ENCODE measurements at regions not wholly inside any gene's neighbourhood (a gene's known extent, or its start where the extent isn't known, plus 50 kb on each side); places are given as distances from the start of the nearest gene placed in this dataset.

DNA sequence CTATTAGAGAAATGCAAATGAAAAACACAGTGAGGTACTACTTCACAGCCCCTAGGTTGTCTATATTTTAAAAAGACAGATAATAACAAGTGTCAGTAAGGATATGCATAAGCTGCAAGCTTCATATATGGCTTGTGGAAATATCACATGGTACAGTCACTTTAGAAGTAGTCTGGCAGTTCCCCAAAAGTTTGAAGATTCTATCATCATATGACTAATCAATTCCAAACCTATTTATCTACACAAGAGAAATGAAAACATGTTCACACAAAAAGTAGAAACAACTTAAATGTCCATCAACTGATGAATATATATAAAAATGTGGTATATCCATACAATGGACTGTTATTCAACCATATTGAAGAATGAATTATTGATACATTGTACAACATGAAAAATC lies 185.8 kb upstream of the STK26 start:
- Histone ChIP-seq H3K9me3 (no peaks in the 10 kb centered on the region), H3K27ac (no peak overlapping the region), H3K27me3 (peaks cover 0 to 15% (median 0%) of the 10 kb centered on the region in 3 donors), H3K36me3 (no peaks in the 10 kb centered on the region), H3K4me1 (peaks cover 0 to 7% (median 6%) of the 10 kb centered on the region in 4 donors), H3K4me3 (no peak overlapping the region)
- no peak for DNase-seq
- intact Hi-C loops (cut with DNase I; ENCODE audit: low total_unique reads): no loop called here
- TF ChIP-seq, protein P1, sequence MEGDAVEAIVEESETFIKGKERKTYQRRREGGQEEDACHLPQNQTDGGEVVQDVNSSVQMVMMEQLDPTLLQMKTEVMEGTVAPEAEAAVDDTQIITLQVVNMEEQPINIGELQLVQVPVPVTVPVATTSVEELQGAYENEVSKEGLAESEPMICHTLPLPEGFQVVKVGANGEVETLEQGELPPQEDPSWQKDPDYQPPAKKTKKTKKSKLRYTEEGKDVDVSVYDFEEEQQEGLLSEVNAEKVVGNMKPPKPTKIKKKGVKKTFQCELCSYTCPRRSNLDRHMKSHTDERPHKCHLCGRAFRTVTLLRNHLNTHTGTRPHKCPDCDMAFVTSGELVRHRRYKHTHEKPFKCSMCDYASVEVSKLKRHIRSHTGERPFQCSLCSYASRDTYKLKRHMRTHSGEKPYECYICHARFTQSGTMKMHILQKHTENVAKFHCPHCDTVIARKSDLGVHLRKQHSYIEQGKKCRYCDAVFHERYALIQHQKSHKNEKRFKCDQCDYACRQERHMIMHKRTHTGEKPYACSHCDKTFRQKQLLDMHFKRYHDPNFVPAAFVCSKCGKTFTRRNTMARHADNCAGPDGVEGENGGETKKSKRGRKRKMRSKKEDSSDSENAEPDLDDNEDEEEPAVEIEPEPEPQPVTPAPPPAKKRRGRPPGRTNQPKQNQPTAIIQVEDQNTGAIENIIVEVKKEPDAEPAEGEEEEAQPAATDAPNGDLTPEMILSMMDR (IDR thresholded peaks at IDR 0.05): no peak

DNA sequence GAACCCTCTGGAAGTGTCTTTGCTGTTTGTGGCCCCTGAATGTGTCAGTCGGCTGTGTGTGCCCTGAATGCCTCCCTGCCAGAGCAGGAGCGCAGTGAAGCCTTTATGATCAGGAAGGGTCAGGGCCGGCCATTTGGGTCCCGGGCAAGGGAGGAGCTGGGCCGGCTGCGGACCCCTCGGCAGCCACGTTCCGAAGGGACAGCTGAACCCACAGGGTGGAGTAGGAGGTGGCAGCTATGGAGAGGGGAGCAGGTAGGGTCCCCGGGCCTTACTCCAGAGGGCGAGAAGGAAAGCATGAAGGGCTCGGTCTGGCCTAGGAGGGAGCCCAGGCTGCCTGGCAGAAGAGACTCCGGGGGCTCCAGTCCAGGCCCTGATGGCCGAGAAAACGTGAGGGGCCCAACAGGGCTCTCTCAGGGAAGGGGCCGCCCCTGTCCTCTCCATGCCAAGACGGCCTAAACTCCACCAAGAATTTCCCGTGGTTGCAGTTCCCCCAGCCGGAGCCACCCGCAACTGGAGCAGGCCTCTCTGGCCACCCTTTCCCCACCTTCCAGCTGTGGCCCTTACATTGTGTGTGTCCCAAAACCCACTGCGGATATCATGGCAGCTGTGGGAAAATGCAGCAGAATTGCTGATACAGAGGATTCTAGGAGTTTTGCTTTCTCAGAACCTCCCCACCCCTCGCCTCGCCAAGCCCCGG lies 182.2 kb upstream of the STK26 start:
- no peaks in the 10 kb centered on the region for H3K9me3 ChIP-seq
- TF ChIP-seq EP300 (IDR thresholded peaks at IDR 0.05): no peak
- no peak overlapping the region for H3K4me3 ChIP-seq
- peaks cover 0 to 7% (median 6%) of the 10 kb centered on the region in 4 donors for H3K4me1 ChIP-seq
- no peak for DNase-seq
- H3K27me3 ChIP-seq: peaks cover 0 to 11% (median 0%) of the 10 kb centered on the region in 3 donors
- H3K36me3 ChIP-seq: no peaks in the 10 kb centered on the region
- no peak overlapping the region for H3K27ac ChIP-seq
- WGBS, 5 donors: 47 to 64% (median 54%) methylated on average over 16 to 23 of the region's 24 CpGs
- intact Hi-C loops (cut with DNase I; ENCODE audit: low total_unique reads): no loop called here

DNA sequence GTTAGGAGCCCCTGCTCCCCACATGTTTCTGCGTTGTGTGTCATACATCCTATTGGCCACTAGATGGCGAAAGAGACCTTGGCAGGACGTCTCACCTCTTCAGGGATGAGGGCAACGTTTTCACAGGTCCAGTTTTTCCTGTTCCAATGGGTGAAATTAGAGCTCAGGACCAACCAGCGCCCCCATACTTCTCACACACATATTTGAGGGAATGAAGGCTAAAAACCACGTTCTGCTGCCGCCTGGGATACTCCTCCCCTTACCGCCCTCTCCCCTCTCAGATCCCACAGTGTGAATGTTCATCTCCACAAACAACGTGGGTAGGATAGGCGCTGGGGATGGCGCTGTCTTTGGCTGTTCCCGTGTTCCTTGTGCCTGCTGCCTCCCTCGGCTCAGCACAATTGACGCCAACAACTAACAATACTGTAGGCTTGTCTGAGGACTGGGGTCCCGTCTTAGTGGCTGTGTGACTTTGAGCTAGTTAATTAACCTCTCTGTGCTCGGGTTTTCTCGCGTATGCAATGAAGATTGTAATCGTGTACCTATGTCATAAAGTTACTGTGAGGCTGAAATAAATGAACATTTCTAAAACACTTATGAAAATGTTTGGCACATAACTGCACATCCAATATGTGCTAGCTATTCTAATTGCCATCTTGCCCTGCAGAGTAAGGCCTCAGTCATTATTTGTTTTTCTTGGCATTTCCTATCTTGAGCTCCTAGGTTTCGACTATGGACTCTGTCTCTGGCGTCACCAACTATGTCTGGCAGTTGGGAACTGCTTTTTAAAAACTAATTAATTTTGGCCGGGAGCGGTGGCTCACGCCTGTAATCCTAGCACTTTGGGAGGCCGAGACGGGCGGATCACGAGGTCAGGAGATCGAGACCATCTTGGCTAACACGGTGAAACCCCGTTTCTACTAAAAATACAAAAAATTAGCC lies 181.3 kb upstream of the STK26 start:
- Histone ChIP-seq H3K36me3 (no peaks in the 10 kb centered on the region), H3K27me3 (peaks cover 0 to 11% (median 0%) of the 10 kb centered on the region in 3 donors), H3K27ac (no peak overlapping the region), H3K4me3 (no peak overlapping the region), H3K9me3 (no peaks in the 10 kb centered on the region), H3K4me1 (peaks cover 0 to 7% (median 6%) of the 10 kb centered on the region in 4 donors)
- TF ChIP-seq POLR2AphosphoS5 (IDR thresholded peaks at IDR 0.05): no peak
- no peak for TF ChIP-seq POLR2A (IDR thresholded peaks at IDR 0.05)
- TF ChIP-seq, protein P1 (IDR thresholded peaks at IDR 0.05): peak in 5 of 7 experiments; percentile 38 to 94 (median 78)
- no peak for TF ChIP-seq EP300 (IDR thresholded peaks at IDR 0.05)
- DNase-seq: peak; percentile 47 to 83
- 40 to 54% (median 49%) methylated on average over 25 to 31 of the region's 31 CpGs for WGBS, 5 donors
- intact Hi-C loops (cut with DNase I; ENCODE audit: low total_unique reads): no loop called here

DNA sequence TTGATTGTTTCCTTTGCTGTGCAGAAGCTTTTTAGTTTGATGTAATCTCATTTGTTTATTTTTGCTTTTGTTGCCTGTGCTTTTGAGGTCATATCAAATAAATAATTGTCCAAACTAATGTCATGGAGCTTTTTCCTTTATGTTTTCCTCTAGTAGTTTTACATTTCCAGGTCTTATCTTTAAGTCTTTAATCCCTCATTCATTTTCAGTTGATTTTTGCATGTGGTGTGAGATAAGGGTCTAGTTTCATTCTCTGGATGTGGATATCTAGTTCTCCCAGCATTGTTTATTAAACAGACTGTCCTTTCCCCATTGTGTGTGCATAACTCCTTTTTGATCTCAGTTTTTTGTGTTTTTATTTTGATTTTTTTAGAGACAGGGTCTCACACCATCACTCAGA lies 179.1 kb upstream of the STK26 start:
- intact Hi-C loops (cut with DNase I; ENCODE audit: low total_unique reads): no loop called here
- Histone ChIP-seq H3K4me3 (no peak overlapping the region), H3K4me1 (peaks cover 0 to 7% (median 6%) of the 10 kb centered on the region in 4 donors), H3K27me3 (peaks cover 0 to 18% (median 0%) of the 10 kb centered on the region in 3 donors), H3K9me3 (no peaks in the 10 kb centered on the region), H3K27ac (no peak overlapping the region), H3K36me3 (no peaks in the 10 kb centered on the region)
- TF ChIP-seq POLR2AphosphoS5 (IDR thresholded peaks at IDR 0.05): no peak
- TF ChIP-seq EP300 (IDR thresholded peaks at IDR 0.05): no peak
- no peak for TF ChIP-seq POLR2A (IDR thresholded peaks at IDR 0.05)
- TF ChIP-seq, protein P1 (IDR thresholded peaks at IDR 0.05): no peak
- DNase-seq: no peak
